Mucosa of stomach (tissue), 1 donor: ENCODE measurements at regions not wholly inside any gene's neighbourhood (a gene's known extent, or its start where the extent isn't known, plus 50 kb on each side); places are given as distances from the start of the nearest gene placed in this dataset.

Source experiments
- H3K27me3 ChIP-seq: one replicate; pipeline ENCODE4 v1.7.0; 2013; ENCODE audit warnings: mild to moderate bottlenecking, low read length; ENCODE audit not compliant: control insufficient read depth, insufficient read depth
- H3K36me3 ChIP-seq: one replicate; pipeline ENCODE4 v1.7.0; 2013; ENCODE audit warnings: low read length; ENCODE audit not compliant: control insufficient read depth, insufficient read depth
- H3K4me1 ChIP-seq: one replicate; pipeline ENCODE4 v1.7.0; 2013; ENCODE audit warnings: mild to moderate bottlenecking, low read length; ENCODE audit not compliant: control insufficient read depth, insufficient read depth
- H3K4me3 ChIP-seq: one replicate; pipeline ENCODE4 v1.7.0; 2013; ENCODE audit warnings: low read length
- H3K9ac ChIP-seq: one replicate; pipeline ENCODE4 v1.7.0; 2013; ENCODE audit warnings: mild to moderate bottlenecking, low read length, moderate library complexity
- H3K9me3 ChIP-seq: one replicate; pipeline ENCODE4 v1.7.0; 2013; ENCODE audit warnings: mild to moderate bottlenecking, low read length, moderate library complexity; ENCODE audit not compliant: control insufficient read depth
- donor health status: Pancreatic carcinoma.

DNA sequence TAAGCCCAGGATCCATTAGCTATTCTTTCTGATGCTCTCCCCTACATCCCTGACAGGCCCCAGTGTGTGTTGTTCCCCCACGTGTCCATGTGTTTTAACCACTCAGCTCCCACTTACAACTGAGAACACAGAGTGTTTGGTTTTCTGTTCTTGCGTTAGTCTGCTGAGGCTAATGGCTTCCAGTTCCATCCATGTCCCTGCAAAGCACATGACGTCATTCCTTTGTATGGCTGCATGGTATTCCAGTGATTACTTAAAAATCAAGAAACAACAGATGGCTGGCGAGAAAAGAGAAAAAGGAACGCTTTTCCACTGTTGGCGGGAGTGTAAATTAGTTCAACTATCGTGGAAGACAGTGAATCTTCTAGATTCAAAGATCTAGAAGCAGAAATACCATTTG, 556.0 kb downstream of the PTPRC start:
- no peaks in the 10 kb centered on the region for H3K36me3 ChIP-seq
- no peak overlapping the region for H3K9ac ChIP-seq
- no peaks in the 10 kb centered on the region for H3K4me1 ChIP-seq
- H3K4me3 ChIP-seq = no peak overlapping the region
- no peaks in the 10 kb centered on the region for H3K27me3 ChIP-seq
- no peaks in the 10 kb centered on the region for H3K9me3 ChIP-seq

DNA sequence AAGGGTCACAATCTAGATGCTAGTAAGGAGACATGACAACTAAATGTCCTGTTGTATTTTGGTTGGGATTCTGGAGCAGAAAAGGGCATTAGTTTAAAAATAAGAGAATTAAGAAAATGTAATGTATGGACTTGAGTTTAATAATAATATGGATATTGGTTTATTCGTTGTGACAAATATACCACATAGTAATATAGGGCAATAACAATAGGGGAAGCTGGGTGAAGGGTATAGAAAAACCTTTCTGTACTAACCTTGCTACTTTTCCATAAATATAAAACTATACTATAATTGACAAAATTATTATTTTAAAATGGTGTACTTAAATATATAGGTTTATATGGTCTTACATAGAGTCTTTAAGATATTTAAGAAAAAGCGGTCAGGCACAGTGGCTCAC, 558.9 kb downstream of the PTPRC start:
- Histone ChIP-seq H3K27me3 (no peaks in the 10 kb centered on the region), H3K9ac (no peak overlapping the region), H3K4me1 (peaks cover 9% of the 10 kb centered on the region), H3K4me3 (no peak overlapping the region), H3K36me3 (no peaks in the 10 kb centered on the region), H3K9me3 (no peaks in the 10 kb centered on the region)

GRCh38 chr1:199202331-199202730, 563.5 kb downstream of the PTPRC start:
- no peak overlapping the region for H3K9ac ChIP-seq
- no peaks in the 10 kb centered on the region for H3K9me3 ChIP-seq
- no peaks in the 10 kb centered on the region for H3K27me3 ChIP-seq
- H3K4me1 ChIP-seq = peaks cover 9% of the 10 kb centered on the region
- no peak overlapping the region for H3K4me3 ChIP-seq
- no peaks in the 10 kb centered on the region for H3K36me3 ChIP-seq

- no peaks in the 10 kb centered on the region for H3K36me3 ChIP-seq
- H3K27me3 ChIP-seq = no peaks in the 10 kb centered on the region
- peaks cover 9% of the 10 kb centered on the region for H3K4me1 ChIP-seq
- no peak overlapping the region for H3K9ac ChIP-seq
- H3K4me3 ChIP-seq = no peak overlapping the region
- no peaks in the 10 kb centered on the region for H3K9me3 ChIP-seq
Measured at GRCh38 chr1:199204231-199204630, 565.4 kb downstream of the PTPRC start.

GRCh38 chr1:199205740-199206441, 567.1 kb downstream of the PTPRC start:
- Histone ChIP-seq H3K36me3 (no peaks in the 10 kb centered on the region), H3K4me1 (peaks cover 9% of the 10 kb centered on the region), H3K4me3 (no peak overlapping the region), H3K9ac (no peak overlapping the region), H3K9me3 (no peaks in the 10 kb centered on the region), H3K27me3 (no peaks in the 10 kb centered on the region)

- Histone ChIP-seq H3K9me3 (no peaks in the 10 kb centered on the region), H3K9ac (no peak overlapping the region)
Measured at GRCh38 chr1:199208847-199209246, 570.0 kb downstream of the PTPRC start.

DNA sequence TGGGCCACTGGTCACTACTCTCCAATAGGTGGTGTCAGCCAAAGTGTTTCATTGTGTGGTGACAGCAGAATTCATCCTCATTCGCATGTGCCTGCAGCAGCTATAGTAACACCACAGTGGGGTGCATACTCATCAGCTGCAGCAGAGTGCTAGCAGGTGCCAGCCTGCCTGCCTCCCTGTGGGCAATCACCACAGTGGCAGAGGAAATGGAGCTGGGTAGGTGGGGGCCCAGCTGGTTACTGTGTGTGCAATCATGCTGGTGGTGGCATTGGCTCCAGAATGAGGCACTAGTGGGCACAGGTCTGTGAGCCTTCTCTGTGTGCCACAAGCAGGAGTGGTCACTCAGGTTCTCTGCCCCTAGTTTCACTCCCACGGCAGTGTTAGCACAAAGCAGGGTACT, 579.2 kb downstream of the PTPRC start:
- no peaks in the 10 kb centered on the region for H3K36me3 ChIP-seq
- no peaks in the 10 kb centered on the region for H3K4me1 ChIP-seq
- H3K4me3 ChIP-seq = no peak overlapping the region
- H3K27me3 ChIP-seq = no peaks in the 10 kb centered on the region
- H3K9ac ChIP-seq = no peak overlapping the region
- no peaks in the 10 kb centered on the region for H3K9me3 ChIP-seq

More at GRCh38 chr1:199208847-199209246, 570.0 kb downstream of the PTPRC start:
- H3K36me3 ChIP-seq = no peaks in the 10 kb centered on the region
- H3K4me3 ChIP-seq = no peak overlapping the region
- H3K27me3 ChIP-seq = no peaks in the 10 kb centered on the region
- no peaks in the 10 kb centered on the region for H3K4me1 ChIP-seq

DNA sequence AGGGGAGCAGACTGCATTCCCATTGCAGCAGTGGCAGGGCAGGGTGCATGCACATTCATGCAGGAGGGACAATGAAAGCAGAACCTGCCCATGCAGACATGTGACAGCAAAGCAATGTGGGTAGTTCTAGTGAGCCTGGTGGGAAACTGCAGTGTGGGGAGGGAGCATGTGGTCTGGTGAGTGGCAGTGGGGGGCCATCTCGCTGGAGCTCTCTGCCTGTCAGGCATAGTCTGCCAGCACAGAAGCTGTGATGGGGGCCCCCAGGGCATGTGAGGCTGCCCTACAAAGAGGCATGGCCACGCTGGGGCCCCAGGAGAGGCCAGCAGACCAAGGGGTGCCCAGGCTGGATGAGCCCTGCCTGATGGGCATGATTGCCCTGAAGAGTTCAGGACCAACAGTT, 579.7 kb downstream of the PTPRC start:
- H3K9me3 ChIP-seq = no peaks in the 10 kb centered on the region
- no peaks in the 10 kb centered on the region for H3K36me3 ChIP-seq
- no peaks in the 10 kb centered on the region for H3K4me1 ChIP-seq
- no peak overlapping the region for H3K9ac ChIP-seq
- H3K4me3 ChIP-seq = no peak overlapping the region
- no peaks in the 10 kb centered on the region for H3K27me3 ChIP-seq

GRCh38 chr1:199220031-199220430, 581.2 kb downstream of the PTPRC start:
- Histone ChIP-seq H3K4me1 (no peaks in the 10 kb centered on the region), H3K36me3 (no peaks in the 10 kb centered on the region), H3K27me3 (no peaks in the 10 kb centered on the region), H3K9me3 (no peaks in the 10 kb centered on the region), H3K9ac (no peak overlapping the region), H3K4me3 (no peak overlapping the region)

- Histone ChIP-seq H3K9me3 (no peaks in the 10 kb centered on the region), H3K4me1 (no peaks in the 10 kb centered on the region), H3K9ac (no peak overlapping the region), H3K36me3 (no peaks in the 10 kb centered on the region), H3K27me3 (no peaks in the 10 kb centered on the region), H3K4me3 (no peak overlapping the region)
Measured at GRCh38 chr1:199221371-199222150, 582.7 kb downstream of the PTPRC start.

- Histone ChIP-seq H3K4me1 (no peaks in the 10 kb centered on the region), H3K9me3 (no peaks in the 10 kb centered on the region), H3K9ac (no peak overlapping the region), H3K36me3 (no peaks in the 10 kb centered on the region), H3K4me3 (no peak overlapping the region), H3K27me3 (no peaks in the 10 kb centered on the region)
Measured at GRCh38 chr1:199223936-199224335, 585.1 kb downstream of the PTPRC start.

GRCh38 chr1:199226163-199226562, 587.3 kb downstream of the PTPRC start:
- Histone ChIP-seq H3K4me3 (no peak overlapping the region), H3K9ac (no peak overlapping the region), H3K36me3 (no peaks in the 10 kb centered on the region), H3K9me3 (no peaks in the 10 kb centered on the region), H3K27me3 (no peaks in the 10 kb centered on the region), H3K4me1 (no peaks in the 10 kb centered on the region)
